ENCODE measurements at regions not wholly inside any gene's neighbourhood (a gene's known extent, or its start where the extent isn't known, plus 50 kb on each side); places are given as distances from the start of the nearest gene placed in this dataset.

- no peak for DNase-seq (ENCODE audit: extremely low spot score, unreplicated experiment)
- Mint-ChIP-seq H3K9me3 (ENCODE audit: unreplicated experiment) (no peaks in the 10 kb centered on the region), H3K27me3 (ENCODE audit: unreplicated experiment) (no peaks in the 10 kb centered on the region), H3K36me3 (ENCODE audit: unreplicated experiment) (no peaks in the 10 kb centered on the region), H3K4me1 (ENCODE audit: unreplicated experiment) (no peaks in the 10 kb centered on the region), H3K4me3 (ENCODE audit: unreplicated experiment) (no peak overlapping the region), H3K27ac (ENCODE audit: unreplicated experiment) (no peak overlapping the region)
- no peak for TF ChIP-seq CTCF (IDR thresholded peaks at IDR 0.05)
These were observed 247.1 kb upstream of the FSTL5 start for GRCh38 chr4:162410854-162411253.

GRCh38 chr4:162409048-162409447, 245.2 kb upstream of the FSTL5 start:
- H3K4me3 Mint-ChIP-seq (ENCODE audit: unreplicated experiment), result no peak overlapping the region
- no peaks in the 10 kb centered on the region for H3K27me3 Mint-ChIP-seq (ENCODE audit: unreplicated experiment)
- H3K27ac Mint-ChIP-seq (ENCODE audit: unreplicated experiment), result no peak overlapping the region
- no peaks in the 10 kb centered on the region for H3K36me3 Mint-ChIP-seq (ENCODE audit: unreplicated experiment)
- TF ChIP-seq CTCF (IDR thresholded peaks at IDR 0.05), result no peak
- H3K9me3 Mint-ChIP-seq (ENCODE audit: unreplicated experiment), result no peaks in the 10 kb centered on the region
- no peaks in the 10 kb centered on the region for H3K4me1 Mint-ChIP-seq (ENCODE audit: unreplicated experiment)
- no peak for DNase-seq (ENCODE audit: extremely low spot score, unreplicated experiment)

GRCh38 chr4:162408309-162408708, 244.5 kb upstream of the FSTL5 start:
- no peaks in the 10 kb centered on the region for H3K9me3 Mint-ChIP-seq (ENCODE audit: unreplicated experiment)
- no peaks in the 10 kb centered on the region for H3K36me3 Mint-ChIP-seq (ENCODE audit: unreplicated experiment)
- H3K27me3 Mint-ChIP-seq (ENCODE audit: unreplicated experiment), result no peaks in the 10 kb centered on the region
- TF ChIP-seq CTCF (IDR thresholded peaks at IDR 0.05), result no peak
- H3K4me1 Mint-ChIP-seq (ENCODE audit: unreplicated experiment), result no peaks in the 10 kb centered on the region
- DNase-seq (ENCODE audit: extremely low spot score, unreplicated experiment), result no peak
- no peak overlapping the region for H3K4me3 Mint-ChIP-seq (ENCODE audit: unreplicated experiment)
- H3K27ac Mint-ChIP-seq (ENCODE audit: unreplicated experiment), result no peak overlapping the region

- H3K9me3 Mint-ChIP-seq (ENCODE audit: unreplicated experiment), result no peaks in the 10 kb centered on the region
- no peak overlapping the region for H3K4me3 Mint-ChIP-seq (ENCODE audit: unreplicated experiment)
- no peak overlapping the region for H3K27ac Mint-ChIP-seq (ENCODE audit: unreplicated experiment)
- H3K27me3 Mint-ChIP-seq (ENCODE audit: unreplicated experiment), result no peaks in the 10 kb centered on the region
- no peaks in the 10 kb centered on the region for H3K36me3 Mint-ChIP-seq (ENCODE audit: unreplicated experiment)
- no peak for TF ChIP-seq CTCF (IDR thresholded peaks at IDR 0.05)
- no peak for DNase-seq (ENCODE audit: extremely low spot score, unreplicated experiment)
- H3K4me1 Mint-ChIP-seq (ENCODE audit: unreplicated experiment), result no peaks in the 10 kb centered on the region
These were observed 243.0 kb upstream of the FSTL5 start for GRCh38 chr4:162406637-162407365.

GRCh38 chr4:162403932-162404331, 240.1 kb upstream of the FSTL5 start:
- DNase-seq (ENCODE audit: extremely low spot score, unreplicated experiment), result no peak
- Mint-ChIP-seq H3K9me3 (ENCODE audit: unreplicated experiment) (no peaks in the 10 kb centered on the region), H3K4me1 (ENCODE audit: unreplicated experiment) (no peaks in the 10 kb centered on the region), H3K36me3 (ENCODE audit: unreplicated experiment) (no peaks in the 10 kb centered on the region), H3K27me3 (ENCODE audit: unreplicated experiment) (no peaks in the 10 kb centered on the region), H3K27ac (ENCODE audit: unreplicated experiment) (no peak overlapping the region), H3K4me3 (ENCODE audit: unreplicated experiment) (no peak overlapping the region)
- no peak for TF ChIP-seq CTCF (IDR thresholded peaks at IDR 0.05)

Data from osteocyte (in vitro differentiated cells).